IPS-15b (cell line): ENCODE measurements at regions not wholly inside any gene's neighbourhood (a gene's known extent, or its start where the extent isn't known, plus 50 kb on each side); places are given as distances from the start of the nearest gene placed in this dataset.

Experiments
- H3K27me3 ChIP-seq: one replicate; pipeline ENCODE4 v1.6.1; 2013; ENCODE audit warnings: low read length; ENCODE audit not compliant: control insufficient read depth, insufficient read depth
- H3K36me3 ChIP-seq: one replicate; pipeline ENCODE4 v1.6.1; 2013; ENCODE audit warnings: low read length; ENCODE audit not compliant: control insufficient read depth, insufficient read depth
- H3K4me1 ChIP-seq: one replicate; pipeline ENCODE4 v1.6.1; 2013; ENCODE audit warnings: mild to moderate bottlenecking, low read length; ENCODE audit not compliant: control insufficient read depth, insufficient read depth
- H3K4me3 ChIP-seq: one replicate; pipeline ENCODE4 v1.5.1; 2013; ENCODE audit warnings: low read depth, low read length
- H3K9ac ChIP-seq: one replicate; pipeline ENCODE4 v1.6.1; 2013; ENCODE audit warnings: low read depth, mild to moderate bottlenecking, low read length
- H3K9me3 ChIP-seq: one replicate; pipeline ENCODE4 v1.6.1; 2013; ENCODE audit warnings: mild to moderate bottlenecking, low read length; ENCODE audit not compliant: control insufficient read depth, insufficient read depth

- no peak overlapping the region for H3K9ac ChIP-seq
- peaks cover 2% of the 10 kb centered on the region for H3K4me1 ChIP-seq
- no peaks in the 10 kb centered on the region for H3K36me3 ChIP-seq
- no peaks in the 10 kb centered on the region for H3K9me3 ChIP-seq
- H3K4me3 ChIP-seq: no peak overlapping the region
- H3K27me3 ChIP-seq: no peaks in the 10 kb centered on the region
Measured at GRCh38 chr9:91036826-91037510, 235.3 kb downstream of the SYK start.

GRCh38 chr9:91037511-91038482 lies 236.2 kb downstream of the SYK start:
- Histone ChIP-seq H3K36me3 (no peaks in the 10 kb centered on the region), H3K27me3 (no peaks in the 10 kb centered on the region), H3K9ac (no peak overlapping the region), H3K4me1 (peaks cover 2% of the 10 kb centered on the region), H3K4me3 (no peak overlapping the region), H3K9me3 (no peaks in the 10 kb centered on the region)

- no peaks in the 10 kb centered on the region for H3K36me3 ChIP-seq
- H3K4me3 ChIP-seq: no peak overlapping the region
- no peaks in the 10 kb centered on the region for H3K9me3 ChIP-seq
- no peaks in the 10 kb centered on the region for H3K27me3 ChIP-seq
- peaks cover 2% of the 10 kb centered on the region for H3K4me1 ChIP-seq
- H3K9ac ChIP-seq: no peak overlapping the region
Measured at GRCh38 chr9:91038483-91039124, 237.0 kb downstream of the SYK start.

GRCh38 chr9:91039125-91039834 lies 237.7 kb downstream of the SYK start:
- Histone ChIP-seq H3K9me3 (no peaks in the 10 kb centered on the region), H3K4me1 (peaks cover 2% of the 10 kb centered on the region), H3K9ac (no peak overlapping the region), H3K27me3 (no peaks in the 10 kb centered on the region), H3K36me3 (no peaks in the 10 kb centered on the region), H3K4me3 (no peak overlapping the region)

- Histone ChIP-seq H3K27me3 (no peaks in the 10 kb centered on the region), H3K9ac (no peak overlapping the region), H3K4me1 (peaks cover 2% of the 10 kb centered on the region), H3K9me3 (no peaks in the 10 kb centered on the region), H3K4me3 (no peak overlapping the region), H3K36me3 (no peaks in the 10 kb centered on the region)
Measured at GRCh38 chr9:91039835-91040140, 238.2 kb downstream of the SYK start.

GRCh38 chr9:91040371-91041215 lies 239.0 kb downstream of the SYK start:
- Histone ChIP-seq H3K9me3 (no peaks in the 10 kb centered on the region), H3K27me3 (no peaks in the 10 kb centered on the region), H3K9ac (no peak overlapping the region), H3K4me1 (peaks cover 2% of the 10 kb centered on the region), H3K4me3 (no peak overlapping the region), H3K36me3 (no peaks in the 10 kb centered on the region)

GRCh38 chr9:91042024-91042423 lies 240.4 kb downstream of the SYK start:
- Histone ChIP-seq H3K9ac (no peak overlapping the region), H3K4me1 (peaks cover 2% of the 10 kb centered on the region), H3K9me3 (no peaks in the 10 kb centered on the region), H3K27me3 (no peaks in the 10 kb centered on the region), H3K4me3 (no peak overlapping the region), H3K36me3 (no peaks in the 10 kb centered on the region)

- Histone ChIP-seq H3K4me3 (no peak overlapping the region), H3K9ac (no peak overlapping the region), H3K36me3 (no peaks in the 10 kb centered on the region), H3K4me1 (peaks cover 2% of the 10 kb centered on the region), H3K9me3 (no peaks in the 10 kb centered on the region), H3K27me3 (no peaks in the 10 kb centered on the region)
Measured at GRCh38 chr9:91042541-91042940, 240.9 kb downstream of the SYK start.

GRCh38 chr9:91043056-91043810 lies 241.6 kb downstream of the SYK start:
- no peak overlapping the region for H3K9ac ChIP-seq
- no peaks in the 10 kb centered on the region for H3K36me3 ChIP-seq
- no peak overlapping the region for H3K4me3 ChIP-seq
- no peaks in the 10 kb centered on the region for H3K9me3 ChIP-seq
- no peaks in the 10 kb centered on the region for H3K4me1 ChIP-seq
- H3K27me3 ChIP-seq: no peaks in the 10 kb centered on the region

GRCh38 chr9:91043811-91044175 lies 242.2 kb downstream of the SYK start:
- no peak overlapping the region for H3K4me3 ChIP-seq
- no peaks in the 10 kb centered on the region for H3K9me3 ChIP-seq
- H3K9ac ChIP-seq: no peak overlapping the region
- no peaks in the 10 kb centered on the region for H3K4me1 ChIP-seq
- H3K27me3 ChIP-seq: no peaks in the 10 kb centered on the region
- no peaks in the 10 kb centered on the region for H3K36me3 ChIP-seq
